Endothelial cell of umbilical vein (primary cell): ENCODE measurements at regions not wholly inside any gene's neighbourhood (a gene's known extent, or its start where the extent isn't known, plus 50 kb on each side); places are given as distances from the start of the nearest gene placed in this dataset.

Source experiments
- BruUV-seq: library from RNA; stranded (reverse); fragments of 400-500 nt; replicated peaks from 2 replicates; lab custom pipeline; 2021; lab: Mats Ljungman, UMichigan
- CTCF ChIA-PET: fragments of 300-600, 350-600 bp; sonication (Branson Sonifier 250); formaldehyde crosslinking; loops from one replicate; lab custom pipeline; 2021; ENCODE audit warnings: antibody characterized with exemption, inconsistent platforms; lab: Charles Lee
- POLR2A ChIA-PET: fragments of 300-600, 350-600 bp; sonication (Branson Sonifier 250); formaldehyde crosslinking; loops from one replicate; lab custom pipeline; 2021; ENCODE audit warnings: antibody characterized with exemption, inconsistent platforms; lab: Charles Lee
- DNase-seq: peaks from one replicate; pipeline ENCODE4 v3.0.0-alpha.2; 2011; ENCODE audit warnings: low read depth, low spot score
- FAIRE-seq: peaks from 2 replicates; lab custom pipeline; 2011; peaks lifted over from hg19 to GRCh38; lab: Jason Lieb, UNC
- H2AFZ ChIP-seq: 2 replicates; pipeline ENCODE4 v1.6.0; 2012; ENCODE audit warnings: low read depth, low read length, control low read depth, inconsistent platforms
- H3K27ac ChIP-seq: 2 replicates; pipeline ENCODE4 v1.5.1; 2011; ENCODE audit warnings: low read depth, mild to moderate bottlenecking, control low read depth, low read length, moderate library complexity; ENCODE audit not compliant: insufficient read depth
- H3K27me3 ChIP-seq, 2 experiments: 2 replicates each; pipeline versions ENCODE4 v1.6.0 to v1.6.1; 2011; ENCODE audit warnings: low read length in 2 of 2, mixed read lengths in 1 of 2; ENCODE audit not compliant: control insufficient read depth in 2 of 2, insufficient read depth in 2 of 2
- H3K36me3 ChIP-seq, 2 experiments: 2 replicates in 1 of 2; 3 replicates in 1 of 2; pipeline ENCODE4 v1.5.1; 2011; ENCODE audit warnings: low read length in 2 of 2, mild to moderate bottlenecking in 1 of 2, moderate library complexity in 1 of 2; ENCODE audit not compliant: control insufficient read depth in 2 of 2, insufficient read depth in 2 of 2; ENCODE audit errors: extremely low read depth in 1 of 2
- H3K4me1 ChIP-seq: 3 replicates; pipeline ENCODE4 v1.5.1; 2011; ENCODE audit warnings: mild to moderate bottlenecking, low read length; ENCODE audit not compliant: control insufficient read depth, insufficient read depth; ENCODE audit errors: extremely low read depth
- H3K4me2 ChIP-seq: 2 replicates; pipeline ENCODE4 v1.6.1; 2011; ENCODE audit warnings: low read length, control low read depth, mixed read lengths; ENCODE audit not compliant: insufficient read depth
- H3K4me3 ChIP-seq, 3 experiments: fragments of 200-600 bp in 1 of 3; sonication (generic), shearing (Covaris generic) in 1 of 3; replicated peaks in 1 of 3; 2 replicates each; pipeline ENCODE4 v1.5.1; 2011 to 2016; ENCODE audit warnings: control low read depth in 3 of 3, low read length in 3 of 3, mild to moderate bottlenecking in 2 of 3, inconsistent platforms in 1 of 3, low read depth in 1 of 3, moderate library complexity in 1 of 3; ENCODE audit not compliant: insufficient read depth in 1 of 3
- H3K79me2 ChIP-seq: 2 replicates; pipeline ENCODE4 v1.6.0; 2012; ENCODE audit warnings: low read length, inconsistent platforms; ENCODE audit not compliant: control insufficient read depth, insufficient read depth
- H3K9ac ChIP-seq: replicated peaks from 2 replicates; pipeline ENCODE3; 2011; ENCODE audit warnings: low read length, control low read depth; ENCODE audit not compliant: insufficient read depth; ENCODE audit errors: extremely low read depth
- H3K9me1 ChIP-seq: replicated peaks from 3 replicates; pipeline ENCODE4 v1.6.0; 2011; ENCODE audit warnings: mild to moderate bottlenecking, low read length; ENCODE audit not compliant: control insufficient read depth, insufficient read depth; ENCODE audit errors: extremely low read depth
- H3K9me3 ChIP-seq: replicated peaks from 2 replicates; pipeline ENCODE4 v1.5.1; 2012; ENCODE audit warnings: low read length, inconsistent platforms; ENCODE audit not compliant: control insufficient read depth, insufficient read depth
- H4K20me1 ChIP-seq: replicated peaks from 2 replicates; pipeline ENCODE3; 2011; ENCODE audit warnings: mild to moderate bottlenecking, low read length; ENCODE audit not compliant: control insufficient read depth, insufficient read depth; ENCODE audit errors: extremely low read depth
- CTCF ChIP-seq, 2 donors: IDR thresholded peaks; 1 replicate in 1 of 2; 2 replicates in 1 of 2; pipeline ENCODE4 v1.5.1; 2011; ENCODE audit warnings: low read length in 2 of 2, mild to moderate bottlenecking in 2 of 2, moderate library complexity in 2 of 2, control low read depth in 1 of 2, inconsistent platforms in 1 of 2, low read depth in 1 of 2; ENCODE audit not compliant: insufficient read depth in 1 of 2; ENCODE audit errors: extremely low read depth in 1 of 2
- EZH2 ChIP-seq: IDR thresholded peaks from 2 replicates; pipeline ENCODE4 v1.6.1; 2012; ENCODE audit warnings: borderline replicate concordance, low read depth, mild to moderate bottlenecking, moderate library complexity, low read length, inconsistent platforms; ENCODE audit not compliant: severe bottlenecking
- FOS ChIP-seq: IDR thresholded peaks from 2 replicates; pipeline ENCODE4 v1.6.1; 2011; ENCODE audit warnings: mild to moderate bottlenecking, low read length, moderate library complexity, borderline replicate concordance; ENCODE audit not compliant: insufficient read depth
- GATA2 ChIP-seq: IDR thresholded peaks from 2 replicates; pipeline ENCODE4 v1.7.0; 2011; ENCODE audit warnings: low read depth, mild to moderate bottlenecking, moderate library complexity, mixed read lengths, low read length; ENCODE audit not compliant: insufficient read length, insufficient read depth
- JUN ChIP-seq: IDR thresholded peaks from 2 replicates; pipeline ENCODE4 v1.6.1; 2011; ENCODE audit warnings: borderline replicate concordance, low read depth; ENCODE audit not compliant: insufficient read length, insufficient read depth
- MYC ChIP-seq: IDR thresholded peaks from one replicate; pipeline ENCODE4 v1.6.1; 2011; ENCODE audit warnings: mild to moderate bottlenecking, low read depth, low read length
- POLR2A ChIP-seq: IDR thresholded peaks from 2 replicates; pipeline ENCODE4 v1.6.1; 2012; ENCODE audit warnings: low read depth, mild to moderate bottlenecking, control low read depth, low read length
- POLR2AphosphoS5 ChIP-seq: IDR thresholded peaks from 2 replicates; pipeline ENCODE4 v1.6.1; 2012; ENCODE audit warnings: low read depth, mild to moderate bottlenecking, control low read depth, low read length, moderate library complexity; ENCODE audit not compliant: insufficient read depth
- dilution Hi-C: fragments of 300-500 bp; cut with MboI; formaldehyde crosslinking; loops from one replicate; pipeline ENCODE4 v1.15.0; 2019; ENCODE audit warnings: low sequenced_read_pairs; ENCODE audit not compliant: extremely low pct_ligation_motif_present
- intact Hi-C: fragments of 100-400 bp; cut with micrococcal nuclease; formaldehyde crosslinking; loops from one replicate; pipeline ENCODE4 v1.10.0; 2022
- TF ChIP-seq, protein P1 (sequence below): IDR thresholded peaks from 2 replicates; pipeline ENCODE4 v1.6.1; 2011; ENCODE audit not compliant: insufficient read depth, insufficient read length

DNA sequence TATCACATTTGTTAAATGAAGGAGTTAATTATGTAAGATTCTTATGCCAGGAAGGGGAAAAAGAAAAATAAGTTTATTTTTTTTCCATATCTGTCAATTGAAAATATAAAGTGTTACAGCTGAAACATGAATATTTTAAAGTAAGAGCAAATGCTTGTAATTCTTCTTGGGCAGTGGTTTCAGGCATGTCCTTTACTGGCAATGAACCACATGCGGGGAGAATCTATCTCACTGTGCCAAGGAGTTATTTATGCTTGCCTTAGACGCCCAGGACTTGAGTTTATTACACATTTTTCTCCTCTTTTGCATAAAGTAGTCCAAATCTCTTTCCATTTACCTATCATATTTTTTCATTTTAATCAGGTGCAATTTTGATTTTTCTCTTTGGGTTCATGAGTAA is 207.8 kb upstream of the NRIP1 start:
- H3K9ac ChIP-seq = no peak overlapping the region
- no peak overlapping the region for H3K4me3 ChIP-seq
- H3K79me2 ChIP-seq = no peaks in the 10 kb centered on the region
- no peaks in the 10 kb centered on the region for H3K4me1 ChIP-seq
- no peak overlapping the region for H2AFZ ChIP-seq
- DNase-seq = no peak
- H3K36me3 ChIP-seq = no peaks in the 10 kb centered on the region
- dilution Hi-C loops (no loop called here), intact Hi-C loops (no loop called here)
- no peaks in the 10 kb centered on the region for H3K9me1 ChIP-seq
- no peaks in the 10 kb centered on the region for H4K20me1 ChIP-seq
- H3K27me3 ChIP-seq = no peaks in the 10 kb centered on the region
- no TSS peak for BruUV-seq
- TF ChIP-seq JUN (no peak), CTCF (IDR thresholded peaks at IDR 0.05; ENCODE audit: extremely low read depth in 1 of 2, insufficient read depth in 1 of 2, low read depth in 1 of 2, low read length in 2 of 2) (no peak), FOS (no peak), POLR2AphosphoS5 (no peak), MYC (no peak), GATA2 (no peak), EZH2 (no peak), POLR2A (no peak)
- TF ChIP-seq, protein P1, sequence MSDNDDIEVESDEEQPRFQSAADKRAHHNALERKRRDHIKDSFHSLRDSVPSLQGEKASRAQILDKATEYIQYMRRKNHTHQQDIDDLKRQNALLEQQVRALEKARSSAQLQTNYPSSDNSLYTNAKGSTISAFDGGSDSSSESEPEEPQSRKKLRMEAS = no peak
- H3K9me3 ChIP-seq = no peaks in the 10 kb centered on the region
- H3K27ac ChIP-seq = no peak overlapping the region
- FAIRE-seq = no peak
- ChIA-PET POLR2A (no interaction called here), CTCF (no interaction called here)
- H3K4me2 ChIP-seq = no peak overlapping the region
